ENCODE measurements at regions not wholly inside any gene's neighbourhood (a gene's known extent, or its start where the extent isn't known, plus 50 kb on each side); places are given as distances from the start of the nearest gene placed in this dataset.

DNA sequence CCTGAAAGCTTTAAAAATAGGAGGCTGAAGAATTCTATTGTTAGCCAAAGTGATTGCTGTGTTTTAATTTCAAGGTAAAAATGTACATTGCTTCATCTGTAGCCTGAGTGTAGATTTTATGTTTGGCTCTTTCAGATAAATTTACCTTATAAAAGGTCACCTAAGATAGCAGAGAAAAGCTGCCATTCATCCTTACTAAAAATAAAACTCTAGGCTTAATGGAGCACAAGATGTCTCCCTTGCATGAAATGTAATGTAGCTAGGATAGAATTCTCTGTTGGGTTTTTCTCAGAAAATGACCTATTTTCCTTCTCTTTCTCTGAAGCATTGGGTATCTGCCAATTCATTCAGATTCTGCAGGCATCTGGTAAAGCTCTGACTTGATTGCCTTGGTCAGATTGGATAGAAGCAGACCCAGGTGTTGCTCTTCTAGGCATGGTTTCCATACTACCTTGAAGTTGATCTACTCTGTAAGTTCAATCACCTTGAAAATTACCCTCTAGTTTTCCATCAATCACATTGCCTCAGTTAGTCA, 176.6 kb upstream of the GORAB start:
- TF ChIP-seq, protein P1, sequence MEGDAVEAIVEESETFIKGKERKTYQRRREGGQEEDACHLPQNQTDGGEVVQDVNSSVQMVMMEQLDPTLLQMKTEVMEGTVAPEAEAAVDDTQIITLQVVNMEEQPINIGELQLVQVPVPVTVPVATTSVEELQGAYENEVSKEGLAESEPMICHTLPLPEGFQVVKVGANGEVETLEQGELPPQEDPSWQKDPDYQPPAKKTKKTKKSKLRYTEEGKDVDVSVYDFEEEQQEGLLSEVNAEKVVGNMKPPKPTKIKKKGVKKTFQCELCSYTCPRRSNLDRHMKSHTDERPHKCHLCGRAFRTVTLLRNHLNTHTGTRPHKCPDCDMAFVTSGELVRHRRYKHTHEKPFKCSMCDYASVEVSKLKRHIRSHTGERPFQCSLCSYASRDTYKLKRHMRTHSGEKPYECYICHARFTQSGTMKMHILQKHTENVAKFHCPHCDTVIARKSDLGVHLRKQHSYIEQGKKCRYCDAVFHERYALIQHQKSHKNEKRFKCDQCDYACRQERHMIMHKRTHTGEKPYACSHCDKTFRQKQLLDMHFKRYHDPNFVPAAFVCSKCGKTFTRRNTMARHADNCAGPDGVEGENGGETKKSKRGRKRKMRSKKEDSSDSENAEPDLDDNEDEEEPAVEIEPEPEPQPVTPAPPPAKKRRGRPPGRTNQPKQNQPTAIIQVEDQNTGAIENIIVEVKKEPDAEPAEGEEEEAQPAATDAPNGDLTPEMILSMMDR (IDR thresholded peaks at IDR 0.05) = no peak
- TF ChIP-seq POLR2A (IDR thresholded peaks at IDR 0.05) = no peak
- no peak for TF ChIP-seq EP300 (IDR thresholded peaks at IDR 0.05)

All from gastroesophageal sphincter (tissue), 3 donors.